ENCODE measurements at regions not wholly inside any gene's neighbourhood (a gene's known extent, or its start where the extent isn't known, plus 50 kb on each side); places are given as distances from the start of the nearest gene placed in this dataset.

DNA sequence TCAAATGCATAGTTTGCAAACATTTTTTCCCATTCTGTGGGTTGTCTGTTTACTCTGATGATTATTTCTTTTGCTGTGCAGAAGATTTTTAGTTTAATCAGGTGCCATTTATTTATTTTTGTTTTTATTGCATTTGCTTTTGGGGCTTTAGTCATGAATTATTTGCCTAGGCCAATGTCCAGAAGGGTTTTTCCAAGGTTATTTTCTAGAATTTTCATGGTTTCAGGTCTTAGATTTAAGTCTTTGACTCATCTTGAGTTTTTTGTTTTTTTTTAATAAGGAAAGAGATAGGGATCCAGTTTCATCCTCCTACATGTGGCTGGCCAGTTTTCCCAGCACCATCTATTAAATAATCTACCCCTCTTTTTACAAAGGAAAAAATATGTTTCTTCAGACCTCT lies 57.2 kb upstream of the TMEM260 start:
- TF ChIP-seq FOSL2 (IDR thresholded peaks at IDR 0.05; ENCODE audit: borderline replicate concordance, low read depth): no peak
- TF ChIP-seq, protein P1, sequence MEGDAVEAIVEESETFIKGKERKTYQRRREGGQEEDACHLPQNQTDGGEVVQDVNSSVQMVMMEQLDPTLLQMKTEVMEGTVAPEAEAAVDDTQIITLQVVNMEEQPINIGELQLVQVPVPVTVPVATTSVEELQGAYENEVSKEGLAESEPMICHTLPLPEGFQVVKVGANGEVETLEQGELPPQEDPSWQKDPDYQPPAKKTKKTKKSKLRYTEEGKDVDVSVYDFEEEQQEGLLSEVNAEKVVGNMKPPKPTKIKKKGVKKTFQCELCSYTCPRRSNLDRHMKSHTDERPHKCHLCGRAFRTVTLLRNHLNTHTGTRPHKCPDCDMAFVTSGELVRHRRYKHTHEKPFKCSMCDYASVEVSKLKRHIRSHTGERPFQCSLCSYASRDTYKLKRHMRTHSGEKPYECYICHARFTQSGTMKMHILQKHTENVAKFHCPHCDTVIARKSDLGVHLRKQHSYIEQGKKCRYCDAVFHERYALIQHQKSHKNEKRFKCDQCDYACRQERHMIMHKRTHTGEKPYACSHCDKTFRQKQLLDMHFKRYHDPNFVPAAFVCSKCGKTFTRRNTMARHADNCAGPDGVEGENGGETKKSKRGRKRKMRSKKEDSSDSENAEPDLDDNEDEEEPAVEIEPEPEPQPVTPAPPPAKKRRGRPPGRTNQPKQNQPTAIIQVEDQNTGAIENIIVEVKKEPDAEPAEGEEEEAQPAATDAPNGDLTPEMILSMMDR (IDR thresholded peaks at IDR 0.05): no peak
- TF ChIP-seq, protein P2, sequence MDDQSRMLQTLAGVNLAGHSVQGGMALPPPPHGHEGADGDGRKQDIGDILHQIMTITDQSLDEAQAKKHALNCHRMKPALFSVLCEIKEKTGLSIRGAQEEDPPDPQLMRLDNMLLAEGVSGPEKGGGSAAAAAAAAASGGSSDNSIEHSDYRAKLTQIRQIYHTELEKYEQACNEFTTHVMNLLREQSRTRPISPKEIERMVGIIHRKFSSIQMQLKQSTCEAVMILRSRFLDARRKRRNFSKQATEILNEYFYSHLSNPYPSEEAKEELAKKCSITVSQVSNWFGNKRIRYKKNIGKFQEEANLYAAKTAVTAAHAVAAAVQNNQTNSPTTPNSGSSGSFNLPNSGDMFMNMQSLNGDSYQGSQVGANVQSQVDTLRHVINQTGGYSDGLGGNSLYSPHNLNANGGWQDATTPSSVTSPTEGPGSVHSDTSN (IDR thresholded peaks at IDR 0.05): no peak
- TF ChIP-seq, protein P3, sequence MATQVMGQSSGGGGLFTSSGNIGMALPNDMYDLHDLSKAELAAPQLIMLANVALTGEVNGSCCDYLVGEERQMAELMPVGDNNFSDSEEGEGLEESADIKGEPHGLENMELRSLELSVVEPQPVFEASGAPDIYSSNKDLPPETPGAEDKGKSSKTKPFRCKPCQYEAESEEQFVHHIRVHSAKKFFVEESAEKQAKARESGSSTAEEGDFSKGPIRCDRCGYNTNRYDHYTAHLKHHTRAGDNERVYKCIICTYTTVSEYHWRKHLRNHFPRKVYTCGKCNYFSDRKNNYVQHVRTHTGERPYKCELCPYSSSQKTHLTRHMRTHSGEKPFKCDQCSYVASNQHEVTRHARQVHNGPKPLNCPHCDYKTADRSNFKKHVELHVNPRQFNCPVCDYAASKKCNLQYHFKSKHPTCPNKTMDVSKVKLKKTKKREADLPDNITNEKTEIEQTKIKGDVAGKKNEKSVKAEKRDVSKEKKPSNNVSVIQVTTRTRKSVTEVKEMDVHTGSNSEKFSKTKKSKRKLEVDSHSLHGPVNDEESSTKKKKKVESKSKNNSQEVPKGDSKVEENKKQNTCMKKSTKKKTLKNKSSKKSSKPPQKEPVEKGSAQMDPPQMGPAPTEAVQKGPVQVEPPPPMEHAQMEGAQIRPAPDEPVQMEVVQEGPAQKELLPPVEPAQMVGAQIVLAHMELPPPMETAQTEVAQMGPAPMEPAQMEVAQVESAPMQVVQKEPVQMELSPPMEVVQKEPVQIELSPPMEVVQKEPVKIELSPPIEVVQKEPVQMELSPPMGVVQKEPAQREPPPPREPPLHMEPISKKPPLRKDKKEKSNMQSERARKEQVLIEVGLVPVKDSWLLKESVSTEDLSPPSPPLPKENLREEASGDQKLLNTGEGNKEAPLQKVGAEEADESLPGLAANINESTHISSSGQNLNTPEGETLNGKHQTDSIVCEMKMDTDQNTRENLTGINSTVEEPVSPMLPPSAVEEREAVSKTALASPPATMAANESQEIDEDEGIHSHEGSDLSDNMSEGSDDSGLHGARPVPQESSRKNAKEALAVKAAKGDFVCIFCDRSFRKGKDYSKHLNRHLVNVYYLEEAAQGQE (IDR thresholded peaks at IDR 0.05; ENCODE audit: low read depth, low read length): no peak
- no peak for TF ChIP-seq EZH2phosphoT487 (IDR thresholded peaks at IDR 0.05; ENCODE audit: borderline replicate concordance, low read depth)
- no peak for TF ChIP-seq TAF1 (IDR thresholded peaks at IDR 0.05; ENCODE audit: borderline replicate concordance, low read depth, low read length)

Measured in SK-N-SH (cell line).